WTC11 (cell line): ENCODE measurements at regions not wholly inside any gene's neighbourhood (a gene's known extent, or its start where the extent isn't known, plus 50 kb on each side); places are given as distances from the start of the nearest gene placed in this dataset.

ENCODE experiments used
- ARID4B ChIP-seq: sonication (generic); formaldehyde crosslinking; IDR thresholded peaks from 2 replicates; pipeline ENCODE4 v1.8.0; 2023; ENCODE audit warnings: missing genetic modification reagents, mild to moderate bottlenecking, borderline replicate concordance
- CREB1 ChIP-seq: sonication (generic); formaldehyde crosslinking; IDR thresholded peaks from 2 replicates; pipeline ENCODE4 v1.8.0; 2023; ENCODE audit warnings: mild to moderate bottlenecking, missing genetic modification reagents
- CTCF ChIP-seq: fragments of 200-600 bp; IDR thresholded peaks from 2 replicates; pipeline ENCODE4 v1.8.0; 2022; ENCODE audit warnings: antibody characterized with exemption
- E2F5 ChIP-seq: sonication (generic); formaldehyde crosslinking; IDR thresholded peaks from 2 replicates; pipeline ENCODE4 v1.8.1; 2022; ENCODE audit warnings: mild to moderate bottlenecking, moderate library complexity, missing genetic modification reagents
- JUN ChIP-seq: sonication (generic); formaldehyde crosslinking; IDR thresholded peaks from 2 replicates; pipeline ENCODE4 v1.8.0; 2023; ENCODE audit warnings: mild to moderate bottlenecking, missing genetic modification reagents
- MAX ChIP-seq: sonication (generic); formaldehyde crosslinking; IDR thresholded peaks from 2 replicates; pipeline ENCODE4 v1.8.0; 2022; ENCODE audit warnings: mild to moderate bottlenecking, missing genetic modification reagents

GRCh38 chr1:184167352-184167751 lies 115.8 kb downstream of the TSEN15 start:
- TF ChIP-seq CTCF (no peak), ARID4B (CRISPR knock-in tag) (no peak), JUN (CRISPR knock-in tag) (no peak), E2F5 (CRISPR knock-in tag) (no peak), CREB1 (no peak), MAX (no peak)
